RPMI8226 (cell line): ENCODE measurements at regions not wholly inside any gene's neighbourhood (a gene's known extent, or its start where the extent isn't known, plus 50 kb on each side); places are given as distances from the start of the nearest gene placed in this dataset.
A peak's percentile ranks its signal among the peaks of the same experiment; 100 is the strongest.
"Not testable (repeated sequence)": the region's sequence is repeated elsewhere in the genome, so short reads cannot be mapped to it uniquely, and the experiment has no call there.

Experiments
- DNase-seq: peaks from one replicate; pipeline ENCODE4 v3.0.0-alpha.2; 2015

DNA sequence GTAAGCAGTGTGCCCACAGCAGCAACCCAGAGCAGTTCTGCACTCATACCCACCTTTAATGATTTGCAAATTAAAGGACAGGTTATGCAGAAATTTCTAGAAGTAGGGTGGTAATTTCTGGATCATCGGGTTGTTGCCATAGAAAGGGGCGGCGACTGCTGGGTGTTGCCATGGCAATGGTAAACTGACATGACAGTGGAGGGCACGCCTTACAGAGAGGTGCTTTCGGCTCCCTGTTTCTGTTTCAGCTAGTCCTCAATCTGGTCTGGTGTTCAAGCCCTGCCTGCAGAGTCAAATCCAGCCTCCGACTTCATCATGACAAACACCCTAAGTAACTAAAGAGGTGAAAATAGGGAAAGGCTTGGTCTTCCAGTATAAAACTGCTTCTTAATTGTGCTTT, 667.7 kb downstream of the SOCS6 start:
- DNase-seq: no peak

DNA sequence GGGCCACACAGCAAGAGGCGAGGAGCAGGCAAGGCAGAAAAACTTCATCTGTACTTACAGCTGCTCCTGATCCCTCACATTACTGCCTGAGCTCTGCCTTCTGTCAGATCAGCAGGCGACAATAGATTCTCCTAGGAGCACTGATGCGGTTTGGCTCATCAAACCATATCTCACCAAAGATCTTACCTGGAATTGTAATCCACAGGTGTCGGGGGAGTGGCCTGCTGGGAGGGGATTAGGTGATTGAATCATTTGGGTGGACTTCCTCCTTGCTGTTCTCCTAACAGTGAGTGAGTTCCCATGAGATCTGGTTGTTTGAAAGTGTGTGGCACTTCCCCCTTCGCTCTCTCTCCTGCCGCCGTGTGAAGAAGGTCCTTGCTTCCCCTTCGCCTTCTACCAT, 647.3 kb downstream of the SOCS6 start:
- no peak for DNase-seq

GRCh38 chr18:70931942-70932814, 643.3 kb downstream of the SOCS6 start:
- DNase-seq: peak; percentile 53

DNA sequence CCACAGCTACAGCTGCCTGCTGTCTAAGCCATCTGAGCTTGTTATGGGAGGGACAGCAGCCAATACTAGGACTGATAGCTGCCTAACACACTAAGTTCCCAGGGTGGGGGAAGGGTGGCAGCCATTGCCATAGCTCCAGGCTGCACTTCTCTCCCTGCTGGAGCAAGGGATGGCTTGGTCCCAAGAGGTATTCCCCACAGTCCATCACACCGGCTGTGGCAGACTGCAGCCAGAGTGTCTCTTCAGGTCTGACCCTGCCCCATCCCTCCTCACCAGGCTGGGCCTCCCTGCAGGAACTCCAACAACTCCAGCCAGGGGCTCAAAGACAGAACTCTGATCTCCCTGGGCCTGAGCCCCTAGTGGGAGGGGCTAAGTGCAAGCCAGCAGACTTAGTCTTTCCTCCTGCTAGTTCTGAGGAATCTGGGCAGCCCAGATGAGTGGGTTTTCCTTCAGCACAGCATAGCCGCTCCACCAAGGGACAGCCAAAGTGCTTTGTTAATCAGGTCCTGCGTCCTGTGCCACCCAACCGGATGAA, 632.1 kb downstream of the SOCS6 start:
- DNase-seq: no peak

DNA sequence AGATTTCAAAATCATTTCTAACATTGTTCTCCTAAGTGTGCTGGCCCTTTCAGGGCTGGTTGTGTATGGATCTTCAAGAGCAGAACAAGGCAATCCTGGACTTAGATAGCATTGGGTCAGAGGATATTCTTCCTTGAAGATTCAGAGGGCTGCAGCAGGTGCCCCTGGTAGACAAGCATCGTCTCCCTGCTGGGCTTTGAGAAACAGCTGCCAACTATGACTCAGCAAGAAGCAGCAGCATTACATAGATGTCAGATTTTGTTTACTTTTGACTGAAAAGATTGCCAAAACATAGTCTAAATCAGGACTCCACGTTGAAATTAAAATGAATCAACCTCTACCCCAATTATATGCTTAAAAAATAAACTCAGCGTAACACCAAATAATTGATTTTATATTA, 618.8 kb downstream of the SOCS6 start:
- peak; percentile 42 for DNase-seq

GRCh38 chr18:70892381-70892780, 603.5 kb downstream of the SOCS6 start:
- no peak for DNase-seq

DNA sequence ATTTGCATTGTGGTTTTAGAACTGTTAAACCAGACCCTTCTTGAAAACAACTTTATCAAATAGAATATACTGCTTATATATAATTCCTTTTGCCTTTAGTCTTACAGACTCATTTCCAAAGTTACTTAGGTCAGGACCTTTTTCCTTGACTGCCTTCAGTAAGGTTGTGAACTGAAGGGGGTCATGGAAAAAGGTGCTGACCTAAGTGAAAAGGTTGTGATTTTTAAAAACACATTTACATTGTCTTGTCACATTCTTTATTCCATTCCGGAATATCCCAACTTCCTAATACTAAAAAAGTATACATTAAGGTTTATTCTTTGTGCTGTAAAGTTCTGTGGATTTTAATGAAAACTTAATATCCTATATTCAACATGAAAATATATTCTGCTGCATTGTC, 581.4 kb downstream of the SOCS6 start:
- no peak for DNase-seq

- no peak for DNase-seq
Observed at GRCh38 chr18:70848329-70848728, 559.5 kb downstream of the SOCS6 start.

DNA sequence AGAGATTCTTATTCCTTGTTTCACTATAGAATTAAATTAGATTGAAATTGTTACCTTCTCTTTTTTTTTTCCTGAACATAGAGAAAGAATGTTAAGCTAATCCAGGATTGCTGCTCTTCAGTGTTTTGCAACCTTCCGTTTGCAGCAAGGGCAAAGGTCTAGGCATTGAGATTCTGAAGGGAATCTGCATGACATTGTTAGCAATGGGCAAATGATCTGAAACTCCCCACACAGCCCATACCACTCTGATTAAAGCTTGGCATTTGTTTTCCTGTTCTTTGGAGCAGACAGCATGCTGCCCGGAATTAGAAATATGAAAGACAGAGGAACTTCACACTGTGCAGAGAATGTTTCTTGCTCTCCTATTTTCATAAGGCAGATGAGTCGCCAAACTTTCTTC, 551.8 kb downstream of the SOCS6 start:
- no peak for DNase-seq

- no peak for DNase-seq
Observed at GRCh38 chr18:70827632-70828031, 538.8 kb downstream of the SOCS6 start.

- DNase-seq: peak; percentile 69
Observed at GRCh38 chr18:70826571-70826970, 537.7 kb downstream of the SOCS6 start.

DNA sequence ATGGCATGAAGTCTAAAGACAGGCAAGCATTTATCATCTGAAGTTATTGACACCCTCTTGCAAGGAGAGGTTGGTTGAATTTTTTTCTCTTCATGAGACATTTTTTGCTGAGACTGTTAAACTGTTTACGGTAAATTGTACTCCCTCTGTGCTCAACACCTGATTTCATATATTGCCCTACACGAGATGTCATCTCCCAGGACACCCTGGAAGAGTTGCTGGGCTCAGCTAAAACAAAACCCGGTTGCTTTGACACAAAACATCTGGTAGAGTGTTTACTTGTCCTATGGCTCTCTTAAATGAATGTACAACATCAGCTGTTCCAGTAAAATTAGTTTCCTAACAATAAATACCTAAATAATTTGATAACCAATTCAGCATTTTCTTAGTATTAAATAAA, 533.8 kb downstream of the SOCS6 start:
- DNase-seq: peak; percentile 80

DNA sequence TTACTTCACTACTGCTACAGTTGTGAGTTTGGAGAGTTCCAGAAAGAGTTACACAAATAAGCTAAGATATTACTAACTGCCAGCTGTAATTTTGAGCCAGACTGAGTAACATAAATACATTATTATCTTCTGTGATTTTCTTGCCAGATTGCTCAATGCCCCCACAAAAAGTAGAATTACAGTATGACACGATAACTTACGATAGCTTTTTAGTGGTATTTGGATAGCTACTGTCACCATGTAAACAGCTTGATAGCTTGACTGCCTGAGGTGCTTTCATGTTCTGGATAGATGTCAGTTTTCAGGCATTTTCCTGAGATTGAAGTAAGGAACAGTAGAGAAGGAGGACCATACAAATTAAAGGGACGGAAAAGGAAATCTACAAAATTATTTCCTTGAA, 533.3 kb downstream of the SOCS6 start:
- DNase-seq: no peak

DNA sequence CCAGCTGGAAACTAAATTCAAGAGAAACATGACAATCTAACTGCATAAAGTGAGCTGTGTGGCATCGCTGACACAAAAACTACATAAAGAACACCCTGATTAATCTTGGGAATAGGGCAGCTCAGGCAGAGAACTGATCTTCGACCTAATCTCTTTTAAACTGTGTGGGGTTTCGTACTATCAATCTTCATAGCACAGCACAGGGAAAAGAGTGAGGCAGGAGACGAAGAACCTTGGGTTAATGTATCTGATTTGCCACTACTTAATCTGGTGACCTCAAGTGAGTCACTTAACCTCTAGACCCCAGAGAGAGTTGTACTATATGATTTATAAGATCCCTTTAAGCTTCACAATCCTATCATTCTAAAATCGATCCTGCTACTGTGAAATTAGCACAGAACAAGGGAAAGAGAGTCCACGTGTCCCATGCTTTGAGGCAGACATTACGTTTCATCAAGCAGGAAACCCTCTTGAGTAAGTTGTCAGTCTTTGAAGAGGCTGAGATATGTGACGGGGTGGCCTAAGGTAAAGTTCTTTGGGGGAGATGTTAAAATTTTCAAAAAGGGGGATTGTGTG, 519.7 kb downstream of the SOCS6 start:
- no peak for DNase-seq

GRCh38 chr18:70781860-70782453, 493.1 kb downstream of the SOCS6 start:
- peak; percentile 76 for DNase-seq

GRCh38 chr18:70766254-70766653, 477.4 kb downstream of the SOCS6 start:
- DNase-seq: not testable (repeated sequence)

DNA sequence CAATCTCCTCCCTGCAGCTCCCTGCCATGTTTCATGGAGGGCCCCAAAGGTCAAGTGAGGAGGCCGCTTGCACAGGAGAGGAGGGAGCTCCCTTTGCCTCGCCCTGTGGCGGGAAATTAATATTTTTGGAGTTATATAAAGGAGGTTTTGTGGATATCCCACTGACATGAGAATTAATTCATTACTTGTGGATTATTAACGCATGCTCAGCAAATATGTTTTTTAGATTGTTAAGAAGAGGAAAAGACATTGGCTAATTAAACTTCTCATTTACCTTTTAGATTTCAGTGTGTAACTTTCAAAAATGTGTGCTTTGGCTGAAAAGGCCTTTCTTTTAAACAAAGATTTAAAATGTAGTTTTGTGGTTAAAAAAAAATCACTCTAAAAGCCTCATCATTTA, 474.0 kb downstream of the SOCS6 start:
- no peak for DNase-seq

- no peak for DNase-seq
Observed at GRCh38 chr18:70758780-70759179, 469.9 kb downstream of the SOCS6 start.

DNA sequence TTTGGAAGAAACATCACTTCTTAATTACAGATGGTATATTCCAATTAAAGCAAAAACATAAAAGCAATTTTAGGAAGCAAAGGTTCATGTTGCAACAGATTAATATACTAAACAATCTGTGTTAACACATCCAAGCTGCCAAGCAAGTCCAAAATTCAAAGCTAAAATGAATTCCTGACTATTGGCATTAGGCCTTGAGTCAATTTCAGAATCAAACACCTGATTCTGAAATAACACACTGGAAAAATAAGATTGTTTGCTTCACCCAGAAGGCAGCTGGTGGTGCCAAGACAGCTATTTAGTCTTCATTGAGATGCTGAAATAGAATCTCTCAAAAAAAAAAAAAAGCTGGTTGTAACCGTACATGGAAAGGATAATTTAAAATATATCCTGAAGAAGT, 465.6 kb downstream of the SOCS6 start:
- DNase-seq: no peak

DNA sequence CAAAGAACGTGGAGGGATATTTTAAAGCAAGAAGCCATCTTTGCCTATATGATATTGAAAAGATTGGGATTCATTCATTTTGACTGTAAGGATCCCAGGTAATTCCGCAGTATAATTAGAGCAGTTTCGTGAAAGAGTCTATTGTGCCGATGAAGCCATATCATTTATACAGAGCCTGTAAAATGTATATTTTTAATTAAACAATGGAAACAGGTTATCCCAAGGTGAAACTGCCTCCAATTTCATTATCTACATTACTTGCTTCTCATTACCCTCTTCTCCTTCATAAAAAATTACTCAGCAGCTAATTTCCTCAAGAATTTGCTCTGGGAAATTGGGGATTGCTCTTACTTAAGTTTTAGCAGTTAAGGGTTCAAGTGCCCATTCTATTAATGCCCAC, 444.1 kb downstream of the SOCS6 start:
- DNase-seq: no peak

GRCh38 chr18:70732188-70732587, 443.3 kb downstream of the SOCS6 start:
- DNase-seq: no peak

DNA sequence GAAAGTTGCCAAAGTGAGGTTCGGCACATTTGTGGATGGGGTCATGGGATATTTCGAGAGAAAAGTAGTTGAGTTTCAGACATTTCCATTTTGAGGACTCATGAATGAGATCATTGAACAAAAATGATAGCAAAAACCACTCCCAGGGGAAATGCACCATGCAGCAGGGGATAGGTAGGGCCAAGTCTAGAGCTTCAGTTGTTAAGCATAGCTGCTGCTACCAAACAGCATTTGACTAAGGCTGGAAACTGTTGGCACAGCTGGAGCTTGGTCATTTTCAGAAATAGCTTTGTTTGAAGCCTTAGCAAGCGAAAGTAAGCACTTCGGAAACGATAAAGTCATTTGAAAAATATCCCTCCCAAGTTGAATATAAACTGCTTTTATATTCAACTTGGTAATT, 431.8 kb downstream of the SOCS6 start:
- DNase-seq: no peak

- no peak for DNase-seq
Observed at GRCh38 chr18:70709720-70710119, 420.9 kb downstream of the SOCS6 start.

GRCh38 chr18:70709144-70709543, 420.3 kb downstream of the SOCS6 start:
- DNase-seq: no peak
